H1 (cell line): ENCODE measurements at regions not wholly inside any gene's neighbourhood (a gene's known extent, or its start where the extent isn't known, plus 50 kb on each side); places are given as distances from the start of the nearest gene placed in this dataset.

ENCODE experiments used
- CTCF ChIA-PET: fragments of 300-600 bp; sonication (Branson Sonifier 250); formaldehyde crosslinking; loops from one replicate; lab custom pipeline; 2021; ENCODE audit not compliant: partially characterized antibody; lab: Charles Lee
- POLR2A ChIA-PET: fragments of 300-600 bp; sonication (Branson Sonifier 250); formaldehyde crosslinking; loops from one replicate; lab custom pipeline; 2021; ENCODE audit warnings: inconsistent platforms; ENCODE audit not compliant: partially characterized antibody; lab: Charles Lee
- DNase-seq, 2 experiments: peaks; one replicate each; pipeline versions ENCODE4 v3.0.0 to v3.0.0-alpha.2; 2010 to 2022; ENCODE audit warnings: low spot score in 2 of 2, low read depth in 1 of 2, mixed read lengths in 1 of 2
- FAIRE-seq: peaks from 2 replicates; lab custom pipeline; 2011; peaks lifted over from hg19 to GRCh38; lab: Jason Lieb, UNC
- H2AFZ ChIP-seq: 2 replicates; pipeline ENCODE4 v1.8.1; 2012; ENCODE audit warnings: low read length, inconsistent platforms
- H2AK5ac ChIP-seq: 2 replicates; pipeline ENCODE4 v1.6.1; 2013; ENCODE audit warnings: low read depth, low read length
- H2BK120ac ChIP-seq: replicated peaks from 2 replicates; pipeline ENCODE3; 2013; ENCODE audit warnings: low read depth, low read length, inconsistent platforms
- H2BK12ac ChIP-seq: 2 replicates; pipeline ENCODE4 v1.6.1; 2013; ENCODE audit warnings: low read depth, low read length
- H2BK15ac ChIP-seq: 2 replicates; pipeline ENCODE4 v1.6.1; 2013; ENCODE audit warnings: low read length
- H2BK20ac ChIP-seq: 2 replicates; pipeline ENCODE4 v1.6.1; 2013; ENCODE audit warnings: low read length
- H2BK5ac ChIP-seq: 2 replicates; pipeline ENCODE4 v1.6.1; 2013; ENCODE audit warnings: low read depth, low read length
- H3K14ac ChIP-seq: 2 replicates; pipeline ENCODE4 v1.6.1; 2013; ENCODE audit warnings: inconsistent platforms; ENCODE audit not compliant: insufficient read length
- H3K18ac ChIP-seq: 2 replicates; pipeline ENCODE4 v1.6.1; 2013; ENCODE audit warnings: low read length; ENCODE audit errors: extremely low read depth
- H3K23ac ChIP-seq: 2 replicates; pipeline ENCODE4 v1.6.1; 2013; ENCODE audit warnings: inconsistent platforms; ENCODE audit not compliant: insufficient read length
- H3K23me2 ChIP-seq: 2 replicates; pipeline ENCODE4 v1.6.1; 2013; ENCODE audit warnings: low read depth, low read length
- H3K27ac ChIP-seq: 2 replicates; pipeline ENCODE4 v1.6.1; 2011; ENCODE audit warnings: low read depth, low read length, inconsistent platforms
- H3K27me3 ChIP-seq, 4 experiments: replicated peaks in 1 of 4; 1 replicate in 1 of 4; 2 replicates in 3 of 4; pipeline versions ENCODE4 v1.6.1 to v1.8.1; 2011 to 2013; ENCODE audit warnings: low read length in 3 of 4, mild to moderate bottlenecking in 3 of 4, inconsistent platforms in 2 of 4, mixed read lengths in 2 of 4, moderate library complexity in 1 of 4; ENCODE audit not compliant: control insufficient read depth in 3 of 4, insufficient read depth in 3 of 4; ENCODE audit errors: extremely low read depth in 1 of 4
- H3K36me3 ChIP-seq, 4 experiments: 2 replicates each; pipeline versions ENCODE4 v1.6.1 to v1.8.1; 2011 to 2013; ENCODE audit warnings: mild to moderate bottlenecking in 4 of 4, low read length in 3 of 4, moderate library complexity in 2 of 4, control low read depth in 1 of 4, inconsistent platforms in 1 of 4; ENCODE audit not compliant: insufficient read depth in 4 of 4, control insufficient read depth in 2 of 4
- H3K4ac ChIP-seq: replicated peaks from 2 replicates; pipeline ENCODE3; 2013; ENCODE audit warnings: low read length, low read depth, mixed read lengths, inconsistent platforms; ENCODE audit not compliant: insufficient read length
- H3K4me1 ChIP-seq, 4 experiments: replicated peaks in 1 of 4; 1 replicate in 1 of 4; 2 replicates in 3 of 4; pipeline versions ENCODE4 v1.6.1 to v1.8.1; 2011 to 2013; ENCODE audit warnings: low read length in 3 of 4, inconsistent platforms in 2 of 4, mixed read lengths in 1 of 4; ENCODE audit not compliant: insufficient read depth in 4 of 4, control insufficient read depth in 3 of 4
- H3K4me2 ChIP-seq, 2 experiments: 2 replicates each; pipeline versions ENCODE4 v1.6.1 to v1.8.1; 2011 to 2013; ENCODE audit warnings: low read depth in 2 of 2, low read length in 2 of 2, control low read depth in 1 of 2, inconsistent platforms in 1 of 2, mild to moderate bottlenecking in 1 of 2; ENCODE audit not compliant: insufficient read depth in 1 of 2
- H3K4me3 ChIP-seq, 4 experiments: fragments of 200-600, 300-600 bp in 1 of 4; sonication (generic), shearing (Covaris generic), sonication (Bioruptor Twin) in 1 of 4; 2 replicates each; pipeline versions ENCODE4 v1.5.1 to v1.8.1; 2011 to 2016; ENCODE audit warnings: low read length in 4 of 4, low read depth in 3 of 4, control low read depth in 2 of 4, inconsistent platforms in 2 of 4, mild to moderate bottlenecking in 2 of 4, mixed read lengths in 1 of 4, moderate library complexity in 1 of 4; ENCODE audit not compliant: insufficient read depth in 2 of 4; ENCODE audit errors: extremely low read depth in 1 of 4
- H3K56ac ChIP-seq: replicated peaks from 2 replicates; pipeline ENCODE3; 2013; ENCODE audit warnings: low read depth, mild to moderate bottlenecking, mixed read lengths, low read length, inconsistent platforms; ENCODE audit not compliant: insufficient read length
- H3K79me1 ChIP-seq: 2 replicates; pipeline ENCODE4 v1.6.1; 2013; ENCODE audit warnings: low read depth, low read length, control low read depth
- H3K79me2 ChIP-seq, 2 experiments: 2 replicates each; pipeline versions ENCODE4 v1.6.1 to v1.8.1; 2012 to 2013; ENCODE audit warnings: low read length in 2 of 2, mild to moderate bottlenecking in 2 of 2, inconsistent platforms in 1 of 2; ENCODE audit not compliant: insufficient read depth in 2 of 2, control insufficient read depth in 1 of 2
- H3K9ac ChIP-seq, 4 experiments: replicated peaks in 1 of 4; 1 replicate in 1 of 4; 2 replicates in 3 of 4; pipeline versions ENCODE4 v1.6.1 to v1.8.1; 2011 to 2013; ENCODE audit warnings: low read depth in 3 of 4, low read length in 3 of 4, control low read depth in 2 of 4, mild to moderate bottlenecking in 2 of 4, moderate library complexity in 2 of 4, inconsistent platforms in 1 of 4; ENCODE audit errors: extremely low read depth in 1 of 4
- H3K9me3 ChIP-seq, 2 experiments: 2 replicates each; pipeline versions ENCODE4 v1.6.1 to v1.8.1; 2012 to 2013; ENCODE audit warnings: mild to moderate bottlenecking in 2 of 2, moderate library complexity in 2 of 2, control low read depth in 1 of 2, inconsistent platforms in 1 of 2, low read depth in 1 of 2, low read length in 1 of 2, mixed read lengths in 1 of 2; ENCODE audit not compliant: insufficient read depth in 2 of 2
- H4K20me1 ChIP-seq, 2 experiments: replicated peaks in 1 of 2; 2 replicates each; pipeline versions ENCODE3 to v1.8.1; 2011 to 2013; ENCODE audit warnings: inconsistent platforms in 2 of 2, low read length in 2 of 2, mild to moderate bottlenecking in 1 of 2; ENCODE audit not compliant: insufficient read depth in 2 of 2, control insufficient read depth in 1 of 2
- H4K5ac ChIP-seq: 2 replicates; pipeline ENCODE4 v1.6.1; 2013; ENCODE audit warnings: low read length, low read depth, mixed read lengths, inconsistent platforms; ENCODE audit not compliant: insufficient read length
- H4K8ac ChIP-seq: 2 replicates; pipeline ENCODE4 v1.8.0; 2013; ENCODE audit warnings: mild to moderate bottlenecking, moderate library complexity, low read length, inconsistent platforms; ENCODE audit not compliant: insufficient read depth; ENCODE audit errors: extremely low read depth
- H4K91ac ChIP-seq: replicated peaks from 2 replicates; pipeline ENCODE3; 2013; ENCODE audit warnings: low read length, mixed read lengths, inconsistent platforms; ENCODE audit not compliant: insufficient read length
- BACH1 ChIP-seq: IDR thresholded peaks from 2 replicates; pipeline ENCODE4 v1.6.1; 2012; ENCODE audit warnings: low read length, improper control_type of control experiment
- WGBS, 2 experiments: shearing (Covaris generic) in 1 of 2; methylation state at CpG; one replicate each; pipeline versions ENCODE4 v1.1.6 to v1.1.7; 2013 to 2015; ENCODE audit warnings: low lambda C conversion rate in 2 of 2, mixed read lengths in 2 of 2, inconsistent platforms in 1 of 2, low coverage in 1 of 2, missing lambda C conversion rate in 1 of 2; ENCODE audit not compliant: insufficient replicate concordance in 2 of 2, insufficient coverage in 1 of 2, insufficient read length in 1 of 2; ENCODE audit errors: extremely low coverage in 1 of 2, missing lambda C conversion rate in 1 of 2; 5-methylcytosine and 5-hydroxymethylcytosine counted together

DNA sequence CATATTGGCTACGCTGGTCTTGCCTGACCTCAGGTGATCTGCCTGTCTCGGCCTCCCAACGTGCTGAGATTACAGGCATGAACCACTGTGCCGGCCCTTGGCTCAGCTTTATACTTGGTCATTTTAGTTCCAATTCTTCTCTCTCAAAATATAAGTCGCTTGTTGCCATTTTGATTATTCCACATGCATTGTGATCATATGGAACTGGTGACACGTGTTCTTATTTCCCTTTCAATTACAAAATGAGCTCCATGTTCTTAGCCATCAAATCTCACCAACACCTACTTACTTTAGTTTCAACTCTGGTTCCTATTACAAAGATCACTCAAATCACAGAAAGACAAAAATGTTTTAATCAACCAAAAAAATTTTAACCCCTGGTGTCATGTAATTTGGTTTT lies 1711.7 kb downstream of the TP53TG3F start:
- no peak overlapping the region for H4K5ac ChIP-seq
- no peak overlapping the region for H2BK5ac ChIP-seq
- no peak for TF ChIP-seq BACH1
- H2AK5ac ChIP-seq, result no peak overlapping the region
- H3K9me3 ChIP-seq, result peaks cover 26 to 55% of the 10 kb centered on the region in 2 experiments; a peak in 3 of 4 replicates
- H3K9ac ChIP-seq, result no peak overlapping the region
- H3K4me1 ChIP-seq, result no peaks in the 10 kb centered on the region
- H3K56ac ChIP-seq, result no peak overlapping the region
- H3K79me2 ChIP-seq, result no peaks in the 10 kb centered on the region
- no peak overlapping the region for H2BK15ac ChIP-seq
- no peaks in the 10 kb centered on the region for H3K79me1 ChIP-seq
- no peak overlapping the region for H2BK120ac ChIP-seq
- no peak overlapping the region for H3K4me3 ChIP-seq
- no peaks in the 10 kb centered on the region for H4K20me1 ChIP-seq
- H3K18ac ChIP-seq, result no peak overlapping the region
- H3K27me3 ChIP-seq, result no peaks in the 10 kb centered on the region
- FAIRE-seq, result no peak
- no peak overlapping the region for H3K4ac ChIP-seq
- H3K23me2 ChIP-seq, result no peaks in the 10 kb centered on the region
- no peak overlapping the region for H3K14ac ChIP-seq
- WGBS, 2 experiments, result 84% methylated on average over 6 of the region's 6 CpGs; no CpG with 5 or more reads in 1 of the 2 experiments
- H2BK12ac ChIP-seq, result no peak overlapping the region
- no peak overlapping the region for H3K23ac ChIP-seq
- no peak overlapping the region for H3K4me2 ChIP-seq
- POLR2A ChIA-PET, result no interaction called here
- H2BK20ac ChIP-seq, result no peak overlapping the region
- H3K36me3 ChIP-seq, result peaks cover 0 to 5% (median 0%) of the 10 kb centered on the region in 4 experiments; a peak in 1 of 8 replicates
- H4K91ac ChIP-seq, result no peak overlapping the region
- H2AFZ ChIP-seq, result no peak overlapping the region
- no peak for DNase-seq
- no peak overlapping the region for H4K8ac ChIP-seq
- H3K27ac ChIP-seq, result no peak overlapping the region
- CTCF ChIA-PET, result no interaction called here
